Esophagus squamous epithelium (tissue), 4 donors: ENCODE measurements at regions not wholly inside any gene's neighbourhood (a gene's known extent, or its start where the extent isn't known, plus 50 kb on each side); places are given as distances from the start of the nearest gene placed in this dataset.
"Not testable (repeated sequence)": the region's sequence is repeated elsewhere in the genome, so short reads cannot be mapped to it uniquely, and the experiment has no call there.

Source experiments
- POLR2A ChIP-seq, 4 donors: fragments of 450-650 bp; IDR thresholded peaks; one replicate each; pipeline ENCODE4 v1.6.1; 2017; ENCODE audit warnings: antibody characterized with exemption in 4 of 4, mild to moderate bottlenecking in 4 of 4, moderate library complexity in 3 of 4
- TF ChIP-seq, protein P1 (sequence below), 6 experiments: fragments of 450-650 bp in 4 of 6; fragments of 200-600 bp in 2 of 6; sonication (generic) in 2 of 6; IDR thresholded peaks; one replicate each; pipeline ENCODE4 v1.5.1; 2016 to 2019; ENCODE audit warnings: antibody characterized with exemption in 6 of 6, mild to moderate bottlenecking in 4 of 6, moderate library complexity in 4 of 6

DNA sequence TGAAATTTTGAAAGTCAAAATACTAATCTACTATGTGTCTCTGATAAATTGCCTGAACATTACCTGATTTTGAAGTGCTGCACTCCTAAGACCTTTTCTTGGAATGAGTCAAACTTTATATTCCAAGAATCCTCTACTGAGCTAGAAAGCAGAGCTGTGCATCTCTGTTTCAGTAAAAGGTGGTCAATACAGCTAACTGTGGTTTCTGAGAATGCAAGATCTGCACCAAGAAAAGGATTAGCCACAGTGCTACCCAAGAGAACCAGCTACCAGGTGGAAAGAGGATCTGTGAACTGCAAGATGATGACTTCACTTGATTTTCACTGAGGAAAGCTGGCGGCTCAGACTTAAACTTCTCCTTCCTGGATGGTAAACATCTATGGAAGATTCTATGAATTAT is 289.3 kb downstream of the LIPI start:
- TF ChIP-seq, protein P1, sequence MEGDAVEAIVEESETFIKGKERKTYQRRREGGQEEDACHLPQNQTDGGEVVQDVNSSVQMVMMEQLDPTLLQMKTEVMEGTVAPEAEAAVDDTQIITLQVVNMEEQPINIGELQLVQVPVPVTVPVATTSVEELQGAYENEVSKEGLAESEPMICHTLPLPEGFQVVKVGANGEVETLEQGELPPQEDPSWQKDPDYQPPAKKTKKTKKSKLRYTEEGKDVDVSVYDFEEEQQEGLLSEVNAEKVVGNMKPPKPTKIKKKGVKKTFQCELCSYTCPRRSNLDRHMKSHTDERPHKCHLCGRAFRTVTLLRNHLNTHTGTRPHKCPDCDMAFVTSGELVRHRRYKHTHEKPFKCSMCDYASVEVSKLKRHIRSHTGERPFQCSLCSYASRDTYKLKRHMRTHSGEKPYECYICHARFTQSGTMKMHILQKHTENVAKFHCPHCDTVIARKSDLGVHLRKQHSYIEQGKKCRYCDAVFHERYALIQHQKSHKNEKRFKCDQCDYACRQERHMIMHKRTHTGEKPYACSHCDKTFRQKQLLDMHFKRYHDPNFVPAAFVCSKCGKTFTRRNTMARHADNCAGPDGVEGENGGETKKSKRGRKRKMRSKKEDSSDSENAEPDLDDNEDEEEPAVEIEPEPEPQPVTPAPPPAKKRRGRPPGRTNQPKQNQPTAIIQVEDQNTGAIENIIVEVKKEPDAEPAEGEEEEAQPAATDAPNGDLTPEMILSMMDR (IDR thresholded peaks at IDR 0.05), result not testable (repeated sequence)
- not testable (repeated sequence) for TF ChIP-seq POLR2A (IDR thresholded peaks at IDR 0.05)
